ENCODE measurements at regions not wholly inside any gene's neighbourhood (a gene's known extent, or its start where the extent isn't known, plus 50 kb on each side); places are given as distances from the start of the nearest gene placed in this dataset.

- no peak for DNase-seq (ENCODE audit: low read depth in 2 of 2)
Observed at GRCh38 chr10:94043431-94043990, 49.8 kb downstream of the PLCE1 start.

- no peak for DNase-seq (ENCODE audit: low read depth in 2 of 2)
Observed at GRCh38 chr10:94046098-94046497, 52.4 kb downstream of the PLCE1 start.

GRCh38 chr10:94047293-94047692, 53.6 kb downstream of the PLCE1 start:
- no peak for DNase-seq (ENCODE audit: low read depth in 2 of 2)

- no peak for DNase-seq (ENCODE audit: low read depth in 2 of 2)
Observed at GRCh38 chr10:94049911-94050310, 56.2 kb downstream of the PLCE1 start.

GRCh38 chr10:94052281-94052680, 58.5 kb downstream of the PLCE1 start:
- no peak for DNase-seq (ENCODE audit: low read depth in 2 of 2)

- no peak for DNase-seq (ENCODE audit: low read depth in 2 of 2)
Observed at GRCh38 chr10:94052866-94053791, 59.4 kb downstream of the PLCE1 start.

- DNase-seq (ENCODE audit: low read depth in 2 of 2), result no peak
Observed at GRCh38 chr10:94059178-94059883, 65.6 kb downstream of the PLCE1 start.

GRCh38 chr10:94061026-94061425, 67.3 kb downstream of the PLCE1 start:
- DNase-seq (ENCODE audit: low read depth in 2 of 2), result no peak

- no peak for DNase-seq (ENCODE audit: low read depth in 2 of 2)
Observed at GRCh38 chr10:94062611-94063010, 68.9 kb downstream of the PLCE1 start.

GRCh38 chr10:94065362-94065761, 71.6 kb downstream of the PLCE1 start:
- no peak for DNase-seq (ENCODE audit: low read depth in 2 of 2)

- no peak for DNase-seq (ENCODE audit: low read depth in 2 of 2)
Observed at GRCh38 chr10:94065787-94066186, 72.1 kb downstream of the PLCE1 start.

GRCh38 chr10:94066411-94066810, 72.7 kb downstream of the PLCE1 start:
- DNase-seq (ENCODE audit: low read depth in 2 of 2), result no peak

- DNase-seq (ENCODE audit: low read depth in 2 of 2), result no peak
Observed at GRCh38 chr10:94069884-94070283, 76.2 kb downstream of the PLCE1 start.

- no peak for DNase-seq (ENCODE audit: low read depth in 2 of 2)
Observed at GRCh38 chr10:94074462-94074861, 80.7 kb downstream of the PLCE1 start.

GRCh38 chr10:94075506-94075905, 81.8 kb downstream of the PLCE1 start:
- DNase-seq (ENCODE audit: low read depth in 2 of 2), result no peak

GRCh38 chr10:94076325-94076841, 82.7 kb downstream of the PLCE1 start:
- DNase-seq (ENCODE audit: low read depth in 2 of 2), result no peak

GRCh38 chr10:94077042-94077441, 83.3 kb downstream of the PLCE1 start:
- no peak for DNase-seq (ENCODE audit: low read depth in 2 of 2)

- no peak for DNase-seq (ENCODE audit: low read depth in 2 of 2)
Observed at GRCh38 chr10:94080108-94080507, 86.4 kb downstream of the PLCE1 start.

GRCh38 chr10:94083662-94084265, 90.0 kb downstream of the PLCE1 start:
- no peak for DNase-seq (ENCODE audit: low read depth in 2 of 2)

- no peak for DNase-seq (ENCODE audit: low read depth in 2 of 2)
Observed at GRCh38 chr10:94084344-94084743, 90.6 kb downstream of the PLCE1 start.

GRCh38 chr10:94085288-94085687, 91.6 kb downstream of the PLCE1 start:
- DNase-seq (ENCODE audit: low read depth in 2 of 2), result no peak
